ENCODE measurements at regions not wholly inside any gene's neighbourhood (a gene's known extent, or its start where the extent isn't known, plus 50 kb on each side); places are given as distances from the start of the nearest gene placed in this dataset.

DNA sequence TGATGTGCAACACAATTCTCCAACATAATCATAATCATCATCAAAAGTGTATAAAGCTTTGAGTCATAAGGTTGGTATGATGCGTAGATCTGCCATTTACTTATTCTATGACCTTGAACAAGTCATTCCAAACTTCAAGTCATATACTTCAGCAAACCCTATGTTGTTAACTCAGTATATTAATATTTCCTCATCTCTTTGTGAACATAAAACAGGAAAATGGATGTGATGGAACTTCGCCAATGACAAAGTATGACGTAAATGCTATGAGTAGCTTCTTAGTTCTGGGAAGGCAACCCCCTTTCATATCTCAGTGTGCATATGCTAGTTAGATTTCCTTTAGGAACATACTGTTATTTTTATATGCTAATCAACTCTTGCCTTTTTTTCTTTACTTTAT lies 102.7 kb upstream of the ANO3 start:
- TF ChIP-seq CTCF (IDR thresholded peaks at IDR 0.05) (no peak), POLR2A (IDR thresholded peaks at IDR 0.05; ENCODE audit: low read depth) (no peak), POLR2AphosphoS5 (IDR thresholded peaks at IDR 0.05) (no peak)
